Nephron progenitor cell (in vitro differentiated cells): ENCODE measurements at regions not wholly inside any gene's neighbourhood (a gene's known extent, or its start where the extent isn't known, plus 50 kb on each side); places are given as distances from the start of the nearest gene placed in this dataset.
"Not testable (repeated sequence)": the region's sequence is repeated elsewhere in the genome, so short reads cannot be mapped to it uniquely, and the experiment has no call there.

ENCODE experiments used
- DNase-seq: peaks from one replicate; pipeline ENCODE4 v3.0.0; 2021
- H3K27ac Mint-ChIP-seq: 2 replicates; pipeline ENCODE4 v1.8.0; 2021; ENCODE audit warnings: mild to moderate bottlenecking, moderate library complexity, mixed read lengths
- H3K27me3 Mint-ChIP-seq: 2 replicates; pipeline ENCODE4 v1.8.0; 2021; ENCODE audit warnings: mild to moderate bottlenecking, low read depth, mixed read lengths; ENCODE audit not compliant: poor library complexity
- H3K36me3 Mint-ChIP-seq: 2 replicates; pipeline ENCODE4 v1.8.0; 2021; ENCODE audit warnings: low read depth, mixed read lengths
- H3K4me1 Mint-ChIP-seq: 2 replicates; pipeline ENCODE4 v1.8.0; 2021; ENCODE audit warnings: mixed read lengths
- H3K4me3 Mint-ChIP-seq: 2 replicates; pipeline ENCODE4 v1.8.0; 2021; ENCODE audit warnings: mild to moderate bottlenecking, moderate library complexity, mixed read lengths
- H3K9me3 Mint-ChIP-seq: 2 replicates; pipeline ENCODE4 v1.8.0; 2021; ENCODE audit warnings: mild to moderate bottlenecking, moderate library complexity, mixed read lengths
- TF ChIP-seq, protein P1 (sequence below): fragments of 200-600 bp; sonication (generic); IDR thresholded peaks from 2 replicates; pipeline ENCODE4 v1.5.0; 2021; ENCODE audit warnings: antibody characterized with exemption

DNA sequence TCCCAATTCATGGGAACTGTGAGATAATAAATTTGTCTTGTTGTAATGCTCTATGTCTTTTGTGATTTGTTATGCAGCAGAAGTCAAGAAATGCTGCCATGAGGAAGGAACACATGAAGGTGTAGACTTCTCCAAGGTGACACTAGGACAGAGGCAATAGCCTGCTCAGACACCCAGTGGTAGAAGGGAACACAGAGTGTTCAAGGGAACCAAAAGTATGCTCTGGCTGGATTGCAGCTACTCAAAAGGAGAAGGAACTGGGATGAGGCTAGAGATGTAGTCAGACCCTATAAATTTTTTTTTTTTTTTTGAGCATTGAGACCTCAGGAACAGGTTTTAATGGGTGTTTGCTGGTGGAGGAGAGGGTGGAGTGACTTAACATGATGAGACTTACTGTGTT, 232.5 kb downstream of the PARP8 start:
- DNase-seq, result no peak
- Mint-ChIP-seq H3K4me1 (no peaks in the 10 kb centered on the region), H3K27ac (no peak overlapping the region), H3K27me3 (no peaks in the 10 kb centered on the region), H3K9me3 (no peaks in the 10 kb centered on the region), H3K4me3 (no peak overlapping the region), H3K36me3 (no peaks in the 10 kb centered on the region)
- TF ChIP-seq, protein P1, sequence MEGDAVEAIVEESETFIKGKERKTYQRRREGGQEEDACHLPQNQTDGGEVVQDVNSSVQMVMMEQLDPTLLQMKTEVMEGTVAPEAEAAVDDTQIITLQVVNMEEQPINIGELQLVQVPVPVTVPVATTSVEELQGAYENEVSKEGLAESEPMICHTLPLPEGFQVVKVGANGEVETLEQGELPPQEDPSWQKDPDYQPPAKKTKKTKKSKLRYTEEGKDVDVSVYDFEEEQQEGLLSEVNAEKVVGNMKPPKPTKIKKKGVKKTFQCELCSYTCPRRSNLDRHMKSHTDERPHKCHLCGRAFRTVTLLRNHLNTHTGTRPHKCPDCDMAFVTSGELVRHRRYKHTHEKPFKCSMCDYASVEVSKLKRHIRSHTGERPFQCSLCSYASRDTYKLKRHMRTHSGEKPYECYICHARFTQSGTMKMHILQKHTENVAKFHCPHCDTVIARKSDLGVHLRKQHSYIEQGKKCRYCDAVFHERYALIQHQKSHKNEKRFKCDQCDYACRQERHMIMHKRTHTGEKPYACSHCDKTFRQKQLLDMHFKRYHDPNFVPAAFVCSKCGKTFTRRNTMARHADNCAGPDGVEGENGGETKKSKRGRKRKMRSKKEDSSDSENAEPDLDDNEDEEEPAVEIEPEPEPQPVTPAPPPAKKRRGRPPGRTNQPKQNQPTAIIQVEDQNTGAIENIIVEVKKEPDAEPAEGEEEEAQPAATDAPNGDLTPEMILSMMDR, result no peak

GRCh38 chr5:50900952-50901510, 234.6 kb downstream of the PARP8 start:
- TF ChIP-seq, protein P1, result no peak
- H3K4me1 Mint-ChIP-seq, result no peaks in the 10 kb centered on the region
- H3K27ac Mint-ChIP-seq, result no peak overlapping the region
- no peaks in the 10 kb centered on the region for H3K36me3 Mint-ChIP-seq
- no peak for DNase-seq
- no peaks in the 10 kb centered on the region for H3K9me3 Mint-ChIP-seq
- no peaks in the 10 kb centered on the region for H3K27me3 Mint-ChIP-seq
- no peak overlapping the region for H3K4me3 Mint-ChIP-seq

GRCh38 chr5:50903651-50904050, 237.2 kb downstream of the PARP8 start:
- Mint-ChIP-seq H3K9me3 (no peaks in the 10 kb centered on the region), H3K27ac (no peak overlapping the region), H3K4me1 (no peaks in the 10 kb centered on the region), H3K27me3 (no peaks in the 10 kb centered on the region), H3K4me3 (no peak overlapping the region), H3K36me3 (no peaks in the 10 kb centered on the region)
- DNase-seq, result no peak
- TF ChIP-seq, protein P1, result no peak

GRCh38 chr5:50905996-50906570, 239.6 kb downstream of the PARP8 start:
- TF ChIP-seq, protein P1, result no peak
- Mint-ChIP-seq H3K27me3 (no peaks in the 10 kb centered on the region), H3K27ac (no peak overlapping the region), H3K4me1 (no peaks in the 10 kb centered on the region), H3K4me3 (no peak overlapping the region), H3K9me3 (no peaks in the 10 kb centered on the region), H3K36me3 (no peaks in the 10 kb centered on the region)
- no peak for DNase-seq

DNA sequence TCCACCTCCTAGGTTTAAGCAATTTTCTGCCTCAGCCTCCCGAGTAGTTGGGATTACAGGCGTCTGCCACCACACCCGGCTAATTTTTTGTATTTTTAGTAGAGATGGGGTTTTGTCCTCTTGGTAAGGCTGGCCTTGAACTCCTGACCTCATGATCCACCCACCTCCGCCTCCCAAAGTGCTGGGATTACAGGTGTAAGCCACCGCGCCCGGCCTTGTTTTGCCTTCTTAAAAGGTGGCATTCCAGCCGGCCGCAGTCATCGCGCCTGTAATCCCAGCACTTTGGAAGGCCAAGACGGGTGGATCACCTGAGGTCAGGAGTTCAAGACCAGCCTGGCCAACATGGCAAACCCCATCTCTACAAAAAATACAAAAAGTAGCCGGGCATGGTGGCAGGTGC, 253.7 kb downstream of the PARP8 start:
- not testable (repeated sequence) for H3K9me3 Mint-ChIP-seq, H3K27me3 Mint-ChIP-seq, H3K27ac Mint-ChIP-seq, DNase-seq, H3K4me1 Mint-ChIP-seq, H3K4me3 Mint-ChIP-seq, H3K36me3 Mint-ChIP-seq

DNA sequence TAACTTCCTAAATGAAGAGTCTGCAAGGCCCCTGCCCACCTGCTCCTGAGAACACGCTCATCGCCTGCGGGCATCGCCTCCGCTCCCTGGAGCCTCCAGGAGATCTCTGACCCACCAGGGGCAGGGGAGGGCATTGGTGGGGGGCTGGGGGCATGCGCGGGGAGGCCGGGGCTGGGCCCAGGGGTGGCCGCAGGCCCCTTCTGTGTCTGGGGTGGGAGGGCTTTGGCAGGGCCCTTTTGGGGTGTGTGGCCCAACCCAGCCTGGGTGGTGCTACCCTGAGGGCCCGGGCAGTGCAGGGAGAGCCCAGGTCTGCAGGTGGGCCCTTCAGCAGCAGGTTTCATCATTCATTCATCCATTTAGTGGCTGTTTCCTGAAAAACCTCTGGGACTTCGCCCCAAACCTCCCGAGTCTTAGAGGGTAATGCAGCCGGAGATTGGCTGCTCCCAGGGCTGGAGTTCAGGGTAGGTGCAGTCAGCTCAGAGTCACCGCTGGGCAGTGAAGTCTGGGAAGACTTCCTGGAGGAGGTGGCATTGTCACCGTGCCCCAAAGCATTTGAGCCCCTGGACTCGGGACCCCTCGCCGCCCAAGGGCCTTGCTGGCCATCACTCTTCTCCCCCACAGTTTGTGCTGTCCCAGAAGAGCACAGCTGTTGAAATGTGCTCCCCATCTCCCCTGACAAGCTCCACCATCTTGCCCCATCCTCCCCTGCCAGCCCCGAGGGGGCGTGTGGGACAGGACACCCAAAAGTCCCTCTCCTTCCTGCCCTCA, 255.1 kb downstream of the PARP8 start:
- Mint-ChIP-seq H3K36me3 (no peaks in the 10 kb centered on the region), H3K4me3 (no peak overlapping the region), H3K9me3 (no peaks in the 10 kb centered on the region), H3K27me3 (no peaks in the 10 kb centered on the region), H3K27ac (no peak overlapping the region), H3K4me1 (no peaks in the 10 kb centered on the region)
- TF ChIP-seq, protein P1, result no peak
- DNase-seq, result no peak
